ENCODE measurements at regions not wholly inside any gene's neighbourhood (a gene's known extent, or its start where the extent isn't known, plus 50 kb on each side); places are given as distances from the start of the nearest gene placed in this dataset.
A peak's percentile ranks its signal among the peaks of the same experiment; 100 is the strongest.

DNA sequence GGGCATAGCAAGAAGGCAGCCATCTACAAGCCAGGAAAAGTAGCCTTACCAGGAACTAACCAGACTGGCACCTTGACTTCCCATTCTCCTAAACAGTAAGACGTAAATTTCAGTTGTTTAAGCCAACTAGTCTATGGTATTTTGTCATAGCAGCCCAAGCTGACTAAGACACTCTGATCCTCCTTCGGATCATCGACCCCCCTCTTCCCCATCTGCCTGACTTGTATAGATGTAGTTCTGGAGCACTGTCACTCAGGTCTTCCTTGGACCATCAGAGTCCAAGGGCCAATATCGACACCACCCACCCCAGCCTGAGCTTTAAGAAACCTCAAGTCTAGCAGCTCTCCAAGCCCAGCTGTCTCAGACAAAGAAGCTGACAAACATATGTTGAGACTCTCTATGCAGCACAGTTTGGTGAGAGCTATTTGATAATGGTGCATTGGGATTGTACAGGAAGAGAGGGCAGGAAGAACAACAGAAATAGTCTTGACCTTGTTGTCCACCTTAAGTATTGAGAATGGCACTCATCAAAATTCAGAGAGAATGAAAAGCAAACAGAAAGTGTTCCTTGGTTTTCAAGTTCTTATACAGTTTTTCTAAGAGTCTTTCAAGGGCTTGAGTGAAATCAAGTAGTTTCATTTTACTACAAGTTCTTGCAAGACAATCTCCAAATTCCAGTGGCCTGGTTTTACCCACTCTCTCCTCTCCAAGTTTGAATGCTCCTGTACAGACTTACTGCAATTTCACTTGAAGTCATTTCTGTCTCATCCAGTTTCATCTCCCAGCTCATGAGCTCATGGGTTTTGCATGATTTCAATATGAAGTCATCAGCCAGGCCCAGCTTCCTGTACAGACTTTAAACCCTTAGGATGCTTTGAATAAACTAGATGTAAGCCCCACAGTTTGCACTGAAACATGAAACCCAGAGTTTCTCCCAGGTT lies 122.3 kb upstream of the RAI14 start:
- intact Hi-C loops (cut with DNase I) = no loop called here
- no peak for DNase-seq

DNA sequence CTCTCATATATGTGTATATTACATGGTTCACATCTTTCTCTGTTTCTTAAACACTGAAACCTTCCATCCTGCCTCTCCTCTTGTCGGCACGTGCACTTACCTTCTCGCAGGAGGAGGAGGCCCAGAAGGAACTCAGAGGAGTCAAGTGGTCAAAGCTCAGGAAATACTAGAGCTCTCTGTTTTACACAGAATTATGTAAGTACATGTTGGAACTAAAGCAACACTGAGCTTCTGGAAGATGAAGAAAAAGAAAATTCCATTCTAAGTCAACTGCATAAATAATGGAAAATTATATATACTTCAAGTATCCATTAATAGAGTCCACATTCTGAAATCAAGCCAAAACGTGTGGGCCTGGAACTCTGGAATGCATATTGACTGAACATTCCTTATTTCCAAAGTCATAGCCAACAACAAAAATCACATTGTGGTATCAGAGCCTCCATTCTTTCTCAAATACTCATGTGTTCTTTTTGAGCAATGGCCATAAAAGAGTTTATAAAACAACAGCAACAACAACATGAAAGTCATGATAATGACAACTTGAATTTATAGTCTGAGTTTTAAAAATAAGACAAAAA lies 121.5 kb upstream of the RAI14 start:
- DNase-seq = no peak
- intact Hi-C loops (cut with DNase I) = loop anchor here (5.0 kb wide), 1 partner anchor 52 kb away; no protein-coding TSS in a partner anchor

DNA sequence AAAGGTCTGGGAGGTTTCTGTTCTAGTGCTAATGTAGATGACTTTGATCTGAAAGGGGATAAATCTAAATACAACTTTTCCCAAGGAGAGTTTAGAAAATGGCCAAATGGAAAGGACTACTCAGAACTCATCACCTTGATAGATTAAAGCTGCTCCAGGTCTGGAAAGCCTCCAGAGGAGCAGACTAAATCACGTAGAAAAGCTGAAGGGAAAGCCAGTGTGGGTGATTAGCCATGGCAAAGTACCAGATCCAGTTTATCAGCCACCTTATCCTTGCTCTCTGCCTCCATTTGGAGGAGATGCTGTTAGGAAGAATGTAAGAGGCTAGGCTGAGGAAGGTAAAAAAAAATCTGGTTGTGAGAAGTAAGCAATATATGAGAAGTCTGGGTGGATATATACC lies 120.7 kb upstream of the RAI14 start:
- DNase-seq = no peak
- intact Hi-C loops (cut with DNase I) = loop anchor here (5.0 kb wide), 1 partner anchor 53 kb away; no protein-coding TSS in a partner anchor

DNA sequence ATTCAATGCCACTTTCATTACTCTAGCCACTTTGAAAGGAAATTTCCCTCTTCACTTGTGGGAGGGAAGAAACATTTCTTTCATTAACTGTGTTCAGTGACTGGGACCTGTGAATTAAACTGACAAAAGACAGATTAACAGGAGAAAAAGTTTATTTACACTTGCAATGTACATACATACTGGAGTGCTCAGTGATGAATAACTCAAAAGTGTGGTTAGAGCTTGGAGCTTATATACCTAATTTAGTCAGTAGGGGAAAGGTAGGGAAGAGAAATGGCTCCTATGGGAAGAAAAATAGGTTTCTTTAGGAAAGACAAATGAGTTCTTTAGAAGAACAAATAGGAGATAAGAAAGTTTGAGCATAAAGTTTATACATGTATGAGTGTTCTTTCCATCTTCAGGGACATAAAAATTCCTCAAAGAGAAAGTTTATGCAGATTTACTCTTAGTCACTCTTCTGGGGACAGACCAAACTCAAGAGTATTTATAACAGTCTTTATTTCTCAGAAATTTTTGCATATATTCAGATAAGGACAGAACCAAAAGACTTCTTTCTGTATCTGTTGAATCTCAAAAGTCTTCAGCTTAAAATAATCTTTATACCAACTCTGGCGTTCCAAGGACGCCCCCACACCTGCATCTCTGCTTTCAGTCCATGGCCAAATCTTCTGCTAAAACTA lies 120.0 kb upstream of the RAI14 start:
- intact Hi-C loops (cut with DNase I) = loop anchor here (5.0 kb wide), 1 partner anchor 54 kb away; no protein-coding TSS in a partner anchor
- no peak for DNase-seq

DNA sequence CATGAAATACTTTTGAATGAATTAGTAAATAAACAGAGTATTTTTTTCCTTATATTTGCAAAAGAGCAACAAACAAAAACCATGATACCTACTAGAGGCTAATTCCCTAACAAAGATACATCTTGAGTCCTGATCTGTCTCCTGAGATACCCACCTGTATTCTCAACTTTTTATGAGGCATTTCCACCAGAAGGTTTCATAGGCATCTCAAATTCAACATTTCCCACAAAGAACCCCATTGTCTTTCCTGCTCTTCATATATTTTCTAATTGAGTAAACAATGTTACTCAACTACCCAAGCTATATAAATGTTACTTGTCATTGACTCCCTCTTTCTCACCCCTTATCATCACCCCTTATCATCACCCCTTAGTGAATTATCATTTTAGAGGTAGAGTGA lies 119.4 kb upstream of the RAI14 start:
- intact Hi-C loops (cut with DNase I) = loop anchor here (5.0 kb wide), 1 partner anchor 54 kb away; no protein-coding TSS in a partner anchor

DNA sequence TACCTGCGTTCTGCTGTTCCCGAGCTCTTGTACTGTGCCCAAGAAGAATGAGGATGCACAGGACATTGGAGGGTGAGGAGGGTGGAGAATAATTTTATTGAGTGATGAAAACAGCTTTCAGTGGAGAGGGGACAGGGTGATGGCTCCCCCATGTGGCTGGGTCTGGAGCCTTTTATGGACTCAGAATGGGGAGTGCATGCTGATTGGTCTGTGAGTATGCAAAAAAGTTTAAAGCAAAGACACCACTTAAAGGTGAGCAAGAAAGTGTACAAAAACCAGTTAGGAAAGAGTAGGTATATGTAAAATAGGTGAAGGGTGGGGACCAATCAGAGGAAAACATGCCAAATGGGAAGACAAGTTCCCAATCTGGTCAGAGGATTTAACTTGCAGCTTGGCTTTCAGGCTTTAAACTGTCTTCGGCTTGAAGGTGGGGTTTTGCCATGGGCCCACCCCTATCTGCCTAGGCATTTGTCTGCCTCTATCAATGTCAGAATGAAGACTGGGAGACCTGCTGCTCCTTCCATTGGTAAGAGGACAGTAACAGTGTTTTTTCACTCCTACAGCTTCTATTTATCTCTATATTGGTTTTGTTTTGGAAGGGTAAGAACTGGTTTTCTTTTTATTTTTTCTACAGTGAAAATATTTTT lies 118.0 kb upstream of the RAI14 start:
- DNase-seq = peak in 29 of 42 donors; percentile 6 to 78 (median 39)
- intact Hi-C loops (cut with DNase I) = loop anchor here (5.0 kb wide), 1 partner anchor 56 kb away; no protein-coding TSS in a partner anchor

More for the DNA sequence above, 119.4 kb upstream of the RAI14 start:
- no peak for DNase-seq

DNA sequence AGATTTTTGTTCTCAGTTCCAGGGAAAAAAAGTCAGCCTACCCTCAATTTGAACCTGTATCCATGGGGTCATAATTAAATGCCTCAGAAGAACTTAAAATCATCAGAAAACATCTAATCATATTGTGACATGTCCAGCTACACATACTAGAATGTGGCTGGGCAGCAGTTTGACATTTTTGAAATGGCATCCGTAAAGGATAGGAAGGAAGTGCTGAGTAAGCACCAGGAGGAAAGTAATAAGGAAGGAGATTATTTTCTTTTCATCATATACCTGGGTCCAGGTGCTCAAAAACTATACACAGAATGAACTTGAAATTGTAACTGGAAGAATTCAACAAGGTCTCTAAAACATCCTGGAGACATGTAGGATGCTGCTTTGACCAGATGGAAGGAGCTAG lies 116.9 kb upstream of the RAI14 start:
- intact Hi-C loops (cut with DNase I) = loop anchor here (5.0 kb wide), 1 partner anchor 57 kb away; no protein-coding TSS in a partner anchor
- no peak for DNase-seq

DNA sequence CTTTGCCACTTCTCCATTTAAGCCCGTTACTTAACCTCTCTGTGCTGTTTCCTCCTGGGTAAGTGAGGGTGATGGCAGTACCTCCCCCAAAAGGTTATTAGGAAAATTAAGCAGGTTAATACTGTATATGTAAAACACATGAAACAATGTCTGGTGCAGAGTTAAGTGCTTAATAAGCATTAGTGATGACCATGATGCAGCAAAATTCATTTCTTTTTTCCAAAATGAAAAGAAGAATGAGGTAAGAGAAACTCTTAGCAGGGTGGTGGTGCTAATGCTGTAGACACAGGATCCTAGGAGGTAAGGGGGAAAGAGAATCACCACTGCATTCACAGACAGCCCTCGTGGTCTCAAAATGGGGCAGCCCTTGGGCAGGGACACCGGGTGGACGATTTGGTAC lies 115.1 kb upstream of the RAI14 start:
- intact Hi-C loops (cut with DNase I) = no loop called here
- no peak for DNase-seq

DNA sequence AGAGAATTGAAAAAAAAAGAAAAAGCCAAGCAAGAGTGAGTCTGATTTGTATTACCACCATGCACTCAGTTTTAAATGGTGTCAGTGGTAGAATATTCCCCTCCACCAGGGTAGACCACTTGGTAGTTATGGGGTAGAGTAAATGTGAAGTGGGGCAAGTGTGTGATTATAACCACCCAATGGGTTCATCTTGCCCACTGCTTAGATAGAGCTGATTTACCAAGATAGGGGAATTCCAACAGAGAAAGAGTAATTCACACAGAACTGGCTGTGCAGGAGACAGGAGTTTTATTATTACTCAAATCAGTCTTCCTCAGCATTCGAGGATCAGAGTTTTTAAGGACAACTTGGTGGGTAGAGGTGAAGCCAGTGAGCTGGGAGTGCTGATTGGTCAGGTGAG lies 113.3 kb upstream of the RAI14 start:
- intact Hi-C loops (cut with DNase I) = no loop called here
- DNase-seq = no peak

DNA sequence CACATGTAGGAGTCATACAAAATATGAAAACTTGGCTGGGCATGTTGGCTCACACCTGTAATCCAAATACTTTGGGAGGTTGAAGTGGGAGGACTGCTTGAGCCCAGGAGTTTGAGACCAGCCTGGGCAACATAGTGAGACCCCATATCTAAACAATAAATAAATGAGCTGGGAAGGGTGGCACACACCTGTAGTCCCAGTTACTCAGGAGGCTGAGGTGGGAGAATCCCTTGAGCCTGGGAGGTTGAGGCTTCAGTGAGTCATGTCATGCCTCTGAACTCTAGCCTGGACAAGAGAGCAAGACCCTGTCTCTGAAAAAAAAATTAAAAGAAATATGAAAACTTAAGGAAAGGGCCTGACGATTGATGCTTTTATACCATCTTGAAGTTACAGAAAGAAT lies 112.4 kb upstream of the RAI14 start:
- intact Hi-C loops (cut with DNase I) = no loop called here
- no peak for DNase-seq

DNA sequence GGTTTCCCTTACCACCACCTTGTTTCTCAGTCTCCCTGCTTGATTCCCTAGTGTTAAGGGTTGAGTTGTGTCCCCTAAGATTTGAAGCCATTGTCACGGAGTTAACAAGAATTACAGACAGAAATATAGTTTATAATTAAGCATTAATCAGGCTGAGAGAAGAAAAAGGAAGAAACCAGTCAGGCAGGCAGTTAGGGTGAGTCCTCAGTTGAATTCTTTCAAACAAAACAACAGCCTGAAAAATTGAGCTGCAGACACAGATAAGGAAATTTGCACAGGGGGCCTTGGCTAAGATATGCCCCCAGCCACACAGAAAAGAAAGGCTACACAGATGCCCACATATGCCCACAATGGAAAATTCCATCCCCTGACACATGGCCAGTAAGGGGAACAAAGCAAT lies 111.7 kb upstream of the RAI14 start:
- intact Hi-C loops (cut with DNase I) = no loop called here
- DNase-seq = no peak

DNA sequence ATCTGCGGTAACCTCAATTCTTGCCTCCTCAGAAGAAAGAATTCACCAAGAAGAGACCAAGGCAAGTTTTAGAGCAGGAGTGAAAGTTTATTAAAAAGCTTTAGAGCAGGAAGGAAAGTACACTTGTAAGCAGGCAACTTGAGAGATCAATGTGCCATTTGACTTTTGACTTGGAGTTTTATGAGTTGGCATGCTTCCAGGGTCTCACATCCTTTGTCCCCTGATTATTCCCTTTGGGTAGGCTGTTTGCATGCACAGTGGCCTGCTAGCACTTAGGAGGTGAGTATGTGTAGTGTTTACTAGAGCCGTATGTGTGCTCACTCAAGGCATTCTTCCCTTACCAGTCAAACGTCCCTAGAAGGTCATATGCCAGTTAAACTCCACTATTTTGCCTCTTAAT lies 111.0 kb upstream of the RAI14 start:
- intact Hi-C loops (cut with DNase I) = no loop called here
- DNase-seq = no peak

DNA sequence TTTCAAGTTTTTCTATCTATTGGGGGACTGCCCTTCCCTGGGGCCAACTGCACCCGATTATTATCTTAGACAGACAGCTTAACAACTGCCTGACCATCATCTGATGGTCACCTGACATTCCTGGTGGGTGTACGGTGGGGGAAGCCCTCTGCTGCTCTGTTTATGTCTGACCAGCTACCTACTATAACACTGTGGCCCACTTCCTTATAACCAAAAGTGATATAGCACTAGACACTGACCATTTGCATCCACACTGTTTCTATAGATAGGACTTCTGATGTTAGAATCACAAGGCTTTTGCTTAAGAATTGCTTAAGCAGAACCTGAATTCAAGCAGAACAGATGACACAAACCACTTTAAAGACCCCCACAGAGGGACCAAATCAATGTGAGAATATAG lies 110.5 kb upstream of the RAI14 start:
- DNase-seq = no peak
- intact Hi-C loops (cut with DNase I) = no loop called here

DNA sequence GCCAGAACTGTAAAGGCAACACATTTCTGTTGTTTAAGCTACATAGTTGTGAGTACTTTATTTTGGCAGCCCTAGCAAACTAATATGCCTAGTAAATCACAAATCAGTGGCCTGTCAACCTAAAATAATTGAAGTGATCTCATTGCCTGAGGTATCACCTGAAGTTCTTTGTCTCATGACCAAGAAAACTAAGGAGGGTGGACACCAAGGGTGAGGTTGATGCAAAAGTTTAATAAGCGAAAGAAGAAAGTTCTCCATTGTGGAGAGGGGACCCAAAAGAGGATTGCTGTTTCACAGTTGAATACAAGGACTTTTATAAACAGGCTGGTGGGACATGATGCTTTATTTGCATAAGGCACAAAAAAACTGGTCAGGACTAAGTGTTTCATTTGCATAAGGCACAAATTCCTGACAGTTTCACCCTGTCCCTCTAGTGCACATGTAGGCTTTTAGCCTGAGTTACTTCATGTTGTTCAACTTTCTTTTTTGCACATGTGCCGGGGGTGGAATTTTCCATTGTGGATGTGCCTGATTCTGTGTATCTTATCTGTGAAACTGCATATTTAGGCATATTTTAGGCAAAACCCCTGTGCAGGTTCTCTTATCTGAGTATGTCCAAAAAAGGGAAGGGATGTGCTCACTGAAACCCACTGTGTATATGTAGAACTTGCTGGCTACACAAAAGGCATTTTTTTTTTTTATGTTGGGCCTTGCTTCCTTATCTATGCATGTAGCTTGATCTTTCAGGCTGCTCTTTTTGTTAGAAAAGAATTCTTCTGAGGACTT lies 108.6 kb upstream of the RAI14 start:
- intact Hi-C loops (cut with DNase I) = no loop called here
- DNase-seq = no peak

DNA sequence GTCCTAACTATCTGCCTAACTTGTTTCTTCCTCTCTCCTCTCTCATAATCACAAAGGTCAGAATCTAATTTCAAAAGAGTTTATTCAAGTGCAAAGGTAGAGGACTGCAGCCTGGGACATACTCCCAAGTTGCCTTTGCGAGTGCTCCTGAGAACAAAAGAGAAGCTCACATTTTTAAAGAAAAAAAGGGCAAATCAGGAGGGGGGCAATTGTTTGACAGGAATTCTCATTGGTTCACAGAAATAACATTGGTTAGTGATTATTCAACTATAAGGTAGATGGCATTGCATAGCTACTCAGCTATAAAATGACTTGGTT lies 108.1 kb upstream of the RAI14 start:
- no peak for DNase-seq
- intact Hi-C loops (cut with DNase I) = no loop called here

DNA sequence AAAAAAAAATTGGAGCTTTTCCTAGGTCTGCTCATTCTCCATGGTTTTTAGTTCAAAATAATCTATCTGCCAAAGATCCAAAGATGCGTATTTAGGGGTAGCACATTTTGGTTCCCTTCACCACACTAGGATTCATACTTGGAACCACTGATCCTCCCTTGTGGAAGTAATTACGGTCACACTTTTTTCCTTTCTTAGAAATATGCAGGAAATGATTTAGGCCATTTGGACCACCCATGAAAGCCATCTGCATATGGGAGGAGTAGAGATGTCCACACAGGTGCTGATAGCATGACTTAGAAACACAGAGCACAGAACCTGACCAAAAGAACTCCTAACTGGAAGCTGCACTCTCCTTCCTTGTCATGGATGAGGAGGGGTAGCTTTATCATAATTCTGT lies 105.9 kb upstream of the RAI14 start:
- intact Hi-C loops (cut with DNase I) = no loop called here
- DNase-seq = no peak

DNA sequence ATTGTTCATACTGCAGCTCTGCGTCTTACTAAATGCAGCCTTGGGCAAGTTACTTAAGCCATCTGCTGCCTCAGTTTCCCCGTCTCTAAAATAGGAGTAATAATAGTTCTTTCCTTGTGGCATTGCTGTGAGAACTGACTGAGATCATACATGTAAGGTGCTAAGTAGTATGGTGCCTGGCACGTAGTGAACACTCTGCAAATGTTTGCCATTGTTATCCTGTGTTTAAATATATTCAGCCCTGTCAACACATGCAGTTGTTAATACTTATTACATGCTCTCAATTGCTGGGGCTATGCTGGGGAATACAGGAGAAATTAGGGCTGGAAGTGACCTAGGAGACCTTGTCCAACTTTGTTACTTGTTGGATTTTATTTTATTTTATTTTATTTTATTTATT lies 105.2 kb upstream of the RAI14 start:
- DNase-seq = no peak
- intact Hi-C loops (cut with DNase I) = no loop called here

DNA sequence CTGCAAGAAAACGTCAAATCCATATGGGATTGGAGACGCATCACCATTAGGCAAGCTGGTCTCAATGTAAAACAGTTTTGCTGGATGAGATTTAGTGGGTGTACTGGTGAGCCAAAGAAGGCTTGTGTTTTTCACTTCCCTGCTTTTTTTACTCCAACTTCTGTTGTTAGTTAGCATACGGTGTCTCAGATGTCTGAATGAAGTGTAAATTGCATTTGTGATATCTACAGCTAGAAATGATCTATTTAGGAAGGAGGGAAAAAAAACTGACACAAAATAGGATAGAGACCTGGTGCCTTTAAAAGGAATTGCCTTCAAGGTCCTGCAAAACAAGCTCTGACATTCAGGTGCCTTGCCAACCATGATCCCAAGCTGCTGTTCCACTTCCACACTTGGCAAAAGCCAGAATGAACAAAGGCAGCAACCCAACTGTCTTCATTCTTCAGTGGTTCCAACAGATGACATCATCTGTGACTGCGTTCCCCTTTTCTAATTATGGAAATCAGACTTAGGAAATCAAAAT lies 104.2 kb upstream of the RAI14 start:
- peak in 6 of 42 donors; percentile 2 to 51 (median 24) for DNase-seq
- intact Hi-C loops (cut with DNase I) = no loop called here

DNA sequence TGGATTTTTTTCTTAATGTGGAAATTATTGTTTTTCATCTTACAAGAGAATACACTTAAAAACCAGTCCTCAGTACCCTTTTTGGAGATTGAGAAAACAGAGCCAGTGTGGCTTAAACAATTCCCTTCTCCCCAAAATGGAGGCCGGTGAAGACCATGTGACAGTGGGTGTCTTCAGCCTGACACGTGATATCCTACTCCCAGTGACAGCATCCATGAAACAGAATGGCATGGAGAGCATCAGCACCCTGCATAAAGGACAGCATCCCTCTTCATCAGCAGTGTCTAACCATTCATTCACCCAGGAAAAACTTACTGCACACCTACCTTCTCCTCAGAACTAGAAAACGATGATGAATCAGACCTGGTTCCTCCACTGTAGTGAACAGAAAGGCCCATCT lies 103.4 kb upstream of the RAI14 start:
- intact Hi-C loops (cut with DNase I) = no loop called here
- peak in 1 of 42 donors; percentile 3 for DNase-seq

Measured in head of caudate nucleus (tissue), 42 donors.